Skeletal muscle satellite cell (primary cell): ENCODE measurements at regions not wholly inside any gene's neighbourhood (a gene's known extent, or its start where the extent isn't known, plus 50 kb on each side); places are given as distances from the start of the nearest gene placed in this dataset.
"Not testable (repeated sequence)": the region's sequence is repeated elsewhere in the genome, so short reads cannot be mapped to it uniquely, and the experiment has no call there.

Experiments used
- H3K27me3 ChIP-seq: 2 replicates; pipeline ENCODE4 v1.7.0; 2013; ENCODE audit warnings: low read length; ENCODE audit not compliant: control insufficient read depth, insufficient read depth
- H3K36me3 ChIP-seq: 2 replicates; pipeline ENCODE4 v1.7.0; 2013; ENCODE audit warnings: mild to moderate bottlenecking, control low read depth, low read length; ENCODE audit not compliant: insufficient read depth
- H3K4me1 ChIP-seq: 2 replicates; pipeline ENCODE4 v1.7.0; 2013; ENCODE audit warnings: low read length; ENCODE audit not compliant: control insufficient read depth, insufficient read depth
- H3K4me2 ChIP-seq: 2 replicates; pipeline ENCODE4 v1.7.0; 2013; ENCODE audit warnings: mild to moderate bottlenecking, low read length
- H3K4me3 ChIP-seq: 2 replicates; pipeline ENCODE4 v1.7.0; 2013; ENCODE audit warnings: low read length
- H3K9ac ChIP-seq: 2 replicates; pipeline ENCODE4 v1.7.0; 2013; ENCODE audit warnings: mild to moderate bottlenecking, low read depth, low read length, moderate library complexity
- H3K9me3 ChIP-seq: replicated peaks from 2 replicates; pipeline ENCODE4 v1.7.0; 2013; ENCODE audit warnings: mild to moderate bottlenecking, control low read depth, low read length

DNA sequence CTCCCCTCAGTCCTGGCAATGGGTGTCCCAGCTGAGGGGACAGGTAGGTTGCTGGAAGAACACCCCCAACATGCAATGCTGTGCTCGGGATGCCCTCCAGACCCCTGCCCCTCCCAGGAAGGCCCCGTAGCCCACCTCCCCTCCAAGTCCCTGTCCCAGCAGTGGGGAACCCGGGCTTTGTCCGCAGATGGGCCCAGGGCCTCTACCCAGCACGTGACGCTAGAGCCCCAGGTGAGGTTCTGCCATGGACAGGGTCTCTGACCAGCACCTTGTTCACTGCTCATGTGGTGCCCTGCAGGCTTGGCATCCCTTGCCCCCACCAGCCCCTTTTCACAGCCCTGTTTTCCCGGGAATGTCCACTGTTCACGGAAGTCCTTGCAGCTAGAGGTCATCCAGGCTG is 220.0 kb upstream of the SGCG start:
- Histone ChIP-seq H3K9ac (no peak overlapping the region), H3K4me1 (no peaks in the 10 kb centered on the region), H3K27me3 (no peaks in the 10 kb centered on the region), H3K4me3 (no peak overlapping the region), H3K9me3 (no peaks in the 10 kb centered on the region), H3K4me2 (no peak overlapping the region), H3K36me3 (no peaks in the 10 kb centered on the region)

- not testable (repeated sequence) for H3K4me3 ChIP-seq, H3K4me2 ChIP-seq, H3K27me3 ChIP-seq, H3K4me1 ChIP-seq, H3K36me3 ChIP-seq, H3K9ac ChIP-seq, H3K9me3 ChIP-seq
Measured at GRCh38 chr13:22961342-22961741, 219.4 kb upstream of the SGCG start.

- no peaks in the 10 kb centered on the region for H3K4me1 ChIP-seq
- H3K4me3 ChIP-seq: no peak overlapping the region
- no peaks in the 10 kb centered on the region for H3K36me3 ChIP-seq
- H3K9ac ChIP-seq: no peak overlapping the region
- no peaks in the 10 kb centered on the region for H3K27me3 ChIP-seq
- H3K9me3 ChIP-seq: no peaks in the 10 kb centered on the region
- no peak overlapping the region for H3K4me2 ChIP-seq
Measured at GRCh38 chr13:22961835-22962537, 218.8 kb upstream of the SGCG start.

- not testable (repeated sequence) for H3K4me1 ChIP-seq, H3K36me3 ChIP-seq, H3K9ac ChIP-seq, H3K27me3 ChIP-seq, H3K9me3 ChIP-seq, H3K4me2 ChIP-seq, H3K4me3 ChIP-seq
Measured at GRCh38 chr13:22963384-22964053, 217.3 kb upstream of the SGCG start.

DNA sequence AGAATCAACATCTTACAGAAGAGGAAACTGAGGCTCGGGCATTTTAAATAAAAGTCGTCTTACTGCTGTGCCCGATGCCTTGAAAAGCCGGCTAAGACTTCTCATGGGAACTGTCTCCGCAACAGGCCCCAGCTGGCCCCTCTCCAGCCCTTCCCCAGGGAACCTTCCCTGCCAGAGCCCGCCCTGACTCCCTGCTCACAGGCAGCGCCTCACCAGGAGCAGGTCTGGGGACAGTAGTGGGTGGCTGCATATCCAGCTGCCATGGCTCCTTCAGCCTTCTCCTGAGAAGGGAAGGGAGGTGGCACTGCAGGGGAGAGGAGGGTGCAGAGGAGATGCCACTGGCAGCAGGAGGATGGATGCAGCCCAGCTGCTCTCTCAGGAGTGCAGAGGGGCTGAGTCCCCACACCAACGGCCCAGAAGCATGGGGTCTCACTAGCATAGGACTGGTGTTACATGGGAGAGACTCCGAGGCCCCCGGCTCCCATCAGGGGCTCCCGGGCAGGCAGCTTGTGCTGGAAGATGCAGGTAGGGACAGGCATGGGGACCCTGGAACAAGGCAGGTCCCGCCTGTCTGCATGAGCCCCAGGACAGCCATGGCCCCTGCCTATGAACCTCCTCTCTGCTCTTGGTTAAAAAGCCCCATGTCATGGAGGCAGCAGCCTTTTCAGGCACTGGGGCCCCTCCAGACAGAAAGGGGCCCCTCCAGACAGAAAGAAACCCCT is 216.4 kb upstream of the SGCG start:
- H3K4me3 ChIP-seq: no peak overlapping the region
- no peaks in the 10 kb centered on the region for H3K27me3 ChIP-seq
- H3K36me3 ChIP-seq: no peaks in the 10 kb centered on the region
- no peak overlapping the region for H3K4me2 ChIP-seq
- H3K9me3 ChIP-seq: no peaks in the 10 kb centered on the region
- no peak overlapping the region for H3K9ac ChIP-seq
- H3K4me1 ChIP-seq: no peaks in the 10 kb centered on the region

DNA sequence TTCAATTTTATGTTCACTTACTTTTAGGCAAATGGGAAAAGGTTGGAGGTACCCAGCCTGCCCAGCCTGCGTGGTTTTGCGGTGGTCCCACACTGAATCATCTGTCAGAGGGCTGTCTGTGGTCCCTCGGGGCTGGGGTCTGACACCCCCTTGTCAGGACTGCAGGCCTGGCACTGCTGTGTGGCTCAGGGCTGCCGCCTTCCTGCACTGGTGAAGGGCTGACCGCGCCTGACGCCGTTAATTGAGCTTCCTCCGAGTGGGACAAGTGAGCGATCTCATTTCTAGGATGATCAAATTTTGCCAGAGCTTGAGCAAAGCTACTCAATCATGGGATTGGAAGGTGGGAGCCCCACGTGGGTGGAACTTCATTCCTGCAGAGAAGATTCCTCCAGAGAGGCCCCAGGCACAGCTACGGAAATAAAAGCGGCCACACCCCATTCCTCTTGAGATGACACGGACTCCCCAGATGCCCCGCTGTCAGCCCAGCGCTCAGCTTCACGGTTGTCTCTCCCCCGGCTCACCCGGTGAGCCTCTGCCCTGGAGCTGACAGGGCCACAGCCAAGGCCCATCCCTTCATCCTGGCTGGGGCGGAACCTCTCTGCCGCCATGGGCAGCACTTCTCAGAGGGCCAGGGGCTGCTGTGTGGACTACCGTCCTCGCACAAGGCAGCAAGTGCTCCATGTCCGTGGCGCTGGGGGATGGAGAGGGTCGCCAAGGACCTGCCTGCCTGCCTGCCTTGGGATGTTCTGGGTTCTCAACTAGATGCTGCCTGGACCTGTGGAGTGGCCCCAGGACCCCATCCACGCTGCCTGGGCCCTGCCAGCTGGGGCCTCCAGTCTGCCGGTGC is 215.5 kb upstream of the SGCG start:
- not testable (repeated sequence) for H3K9me3 ChIP-seq, H3K4me2 ChIP-seq, H3K9ac ChIP-seq, H3K36me3 ChIP-seq, H3K27me3 ChIP-seq, H3K4me1 ChIP-seq, H3K4me3 ChIP-seq

DNA sequence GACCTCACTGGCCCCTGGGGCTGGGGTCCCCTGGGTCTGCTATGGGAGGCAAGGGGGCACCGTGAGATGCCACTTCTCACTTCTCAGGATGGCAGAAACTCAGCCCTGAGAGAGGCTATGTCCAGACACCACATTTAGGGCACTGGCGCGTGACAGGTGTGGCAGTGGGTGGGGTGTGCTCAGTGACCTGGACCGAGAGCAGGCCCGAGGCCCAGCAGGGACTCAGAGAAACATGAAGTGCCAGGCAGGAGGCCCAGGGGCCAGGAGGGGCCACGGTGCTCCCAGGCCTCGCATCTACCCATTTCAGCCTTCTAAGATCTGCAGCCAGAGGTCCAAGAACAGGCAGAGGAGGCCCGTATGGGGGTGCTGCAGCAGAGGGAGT is 214.9 kb upstream of the SGCG start:
- H3K27me3 ChIP-seq, H3K4me1 ChIP-seq, H3K36me3 ChIP-seq, H3K4me2 ChIP-seq, H3K4me3 ChIP-seq, H3K9me3 ChIP-seq, H3K9ac ChIP-seq: not testable (repeated sequence)

DNA sequence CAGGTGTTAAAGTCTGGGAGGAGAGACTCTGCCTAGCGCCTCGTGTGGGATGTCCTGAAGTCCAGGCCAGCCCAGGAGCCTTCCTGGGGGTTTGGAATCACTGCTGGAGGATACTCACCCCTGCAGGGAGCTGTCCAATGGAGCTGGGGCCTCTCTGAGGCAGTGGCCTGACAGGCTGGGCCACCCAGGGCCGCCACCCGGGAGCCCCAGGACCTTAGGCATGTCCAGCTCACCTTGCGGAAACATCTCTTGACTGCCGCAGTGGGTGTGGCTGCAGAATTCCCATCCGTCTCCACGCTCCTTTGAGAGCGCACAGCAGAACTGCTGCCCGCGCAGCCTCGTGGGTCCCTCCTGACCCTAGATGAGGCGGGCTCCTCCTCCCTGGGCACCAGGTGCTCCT is 214.0 kb upstream of the SGCG start:
- not testable (repeated sequence) for H3K9ac ChIP-seq, H3K9me3 ChIP-seq, H3K4me3 ChIP-seq, H3K27me3 ChIP-seq, H3K4me1 ChIP-seq, H3K4me2 ChIP-seq, H3K36me3 ChIP-seq

DNA sequence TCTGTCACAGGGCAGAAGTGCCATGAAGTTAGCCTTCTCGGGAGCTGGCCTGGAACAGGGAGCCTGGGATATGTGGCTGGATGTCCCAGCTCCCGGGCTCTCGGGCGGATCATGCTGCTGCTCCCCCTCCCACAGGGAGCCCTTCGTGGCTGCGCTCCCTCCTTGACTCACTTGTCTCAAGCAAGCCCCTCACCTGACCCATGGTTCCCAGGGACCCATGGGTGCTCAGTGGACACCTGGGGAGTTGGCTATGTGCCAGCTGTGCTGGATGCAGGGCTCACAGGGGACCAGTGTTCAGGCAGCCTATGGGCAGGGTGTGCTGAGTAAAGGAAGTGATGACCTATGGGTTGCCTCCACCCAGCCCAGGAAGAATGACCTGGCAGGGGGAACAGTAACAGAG is 213.1 kb upstream of the SGCG start:
- Histone ChIP-seq H3K4me3 (no peak overlapping the region), H3K4me1 (no peaks in the 10 kb centered on the region), H3K9me3 (no peaks in the 10 kb centered on the region), H3K36me3 (no peaks in the 10 kb centered on the region), H3K4me2 (no peak overlapping the region), H3K9ac (no peak overlapping the region), H3K27me3 (no peaks in the 10 kb centered on the region)

GRCh38 chr13:22979952-22980351 is 200.8 kb upstream of the SGCG start:
- Histone ChIP-seq H3K9me3 (no peaks in the 10 kb centered on the region), H3K4me1 (no peaks in the 10 kb centered on the region), H3K4me2 (no peak overlapping the region), H3K27me3 (peaks cover 2% of the 10 kb centered on the region), H3K9ac (no peak overlapping the region), H3K4me3 (no peak overlapping the region), H3K36me3 (no peaks in the 10 kb centered on the region)

DNA sequence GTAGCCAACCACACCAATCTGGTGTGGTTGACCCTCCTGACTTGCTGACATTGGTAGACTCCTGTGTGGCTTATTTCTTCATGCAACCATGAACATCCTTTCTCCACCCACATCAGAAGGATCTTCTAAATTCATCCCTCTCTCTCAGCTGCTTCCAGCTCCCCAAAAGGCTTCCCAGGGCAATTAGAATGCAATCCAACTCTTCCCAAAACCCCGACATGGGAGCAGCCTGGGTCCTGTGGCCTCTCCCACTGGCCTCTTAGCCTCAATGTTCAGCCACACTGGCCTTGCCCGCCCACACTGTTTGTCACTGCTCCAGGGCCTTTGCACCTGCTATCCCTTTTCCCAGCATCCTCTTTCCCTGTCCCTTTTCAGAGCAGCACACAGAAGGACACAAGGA is 199.8 kb upstream of the SGCG start:
- Histone ChIP-seq H3K9ac (no peak overlapping the region), H3K4me1 (no peaks in the 10 kb centered on the region)

More for the DNA sequence above, 199.8 kb upstream of the SGCG start:
- Histone ChIP-seq H3K4me3 (no peak overlapping the region), H3K36me3 (no peaks in the 10 kb centered on the region), H3K9me3 (no peaks in the 10 kb centered on the region), H3K27me3 (peaks cover 2% of the 10 kb centered on the region), H3K4me2 (no peak overlapping the region)
